ENCODE measurements at regions not wholly inside any gene's neighbourhood (a gene's known extent, or its start where the extent isn't known, plus 50 kb on each side); places are given as distances from the start of the nearest gene placed in this dataset.

GRCh38 chr5:168193493-168194250 is 97.8 kb upstream of the WWC1 start:
- no peak for DNase-seq

GRCh38 chr5:168195110-168195509 is 96.3 kb upstream of the WWC1 start:
- DNase-seq, result no peak

- no peak for DNase-seq
These were observed 93.1 kb upstream of the WWC1 start for GRCh38 chr5:168198359-168198758.

GRCh38 chr5:168202996-168203395 is 88.4 kb upstream of the WWC1 start:
- no peak for DNase-seq

- DNase-seq, result no peak
These were observed 87.3 kb upstream of the WWC1 start for GRCh38 chr5:168204165-168204564.

- DNase-seq, result no peak
These were observed 83.9 kb upstream of the WWC1 start for GRCh38 chr5:168207450-168208029.

GRCh38 chr5:168209244-168209995 is 82.0 kb upstream of the WWC1 start:
- DNase-seq, result no peak

- peak; percentile 18 for DNase-seq
These were observed 81.4 kb upstream of the WWC1 start for GRCh38 chr5:168209997-168210396.

GRCh38 chr5:168211245-168211644 is 80.2 kb upstream of the WWC1 start:
- no peak for DNase-seq

- DNase-seq, result no peak
These were observed 79.5 kb upstream of the WWC1 start for GRCh38 chr5:168211936-168212335.

GRCh38 chr5:168214071-168214470 is 77.4 kb upstream of the WWC1 start:
- no peak for DNase-seq

- DNase-seq, result no peak
These were observed 76.6 kb upstream of the WWC1 start for GRCh38 chr5:168214886-168215285.

- no peak for DNase-seq
These were observed 75.8 kb upstream of the WWC1 start for GRCh38 chr5:168215646-168216045.

- no peak for DNase-seq
These were observed 74.5 kb upstream of the WWC1 start for GRCh38 chr5:168216989-168217388.

GRCh38 chr5:168217497-168217896 is 73.9 kb upstream of the WWC1 start:
- no peak for DNase-seq

- DNase-seq, result no peak
These were observed 72.7 kb upstream of the WWC1 start for GRCh38 chr5:168218746-168219145.

- peak; percentile 78 for DNase-seq
These were observed 71.7 kb upstream of the WWC1 start for GRCh38 chr5:168219515-168220410.

GRCh38 chr5:168224085-168224484 is 67.4 kb upstream of the WWC1 start:
- DNase-seq, result no peak

GRCh38 chr5:168226012-168226411 is 65.4 kb upstream of the WWC1 start:
- no peak for DNase-seq

- DNase-seq, result no peak
These were observed 64.4 kb upstream of the WWC1 start for GRCh38 chr5:168227001-168227400.

- no peak for DNase-seq
These were observed 63.4 kb upstream of the WWC1 start for GRCh38 chr5:168227973-168228615.

Data from muscle of arm (tissue), 1 donor.